Liver (tissue), 3 donors: ENCODE measurements at regions not wholly inside any gene's neighbourhood (a gene's known extent, or its start where the extent isn't known, plus 50 kb on each side); places are given as distances from the start of the nearest gene placed in this dataset.

Source experiments
- EGR1 ChIP-seq, 2 donors: IDR thresholded peaks; 2 replicates each; pipeline ENCODE4 v1.6.1; 2016 to 2018; ENCODE audit warnings: antibody characterized with exemption in 2 of 2, low read depth in 2 of 2
- FOXA1 ChIP-seq: IDR thresholded peaks from 2 replicates; pipeline ENCODE4 v1.6.1; 2016; ENCODE audit warnings: antibody characterized with exemption
- GABPA ChIP-seq, 2 donors: IDR thresholded peaks in 1 of 2; conservative IDR thresholded peaks in 1 of 2; 2 replicates each; pipeline ENCODE4 v1.6.1; 2016; ENCODE audit warnings: antibody characterized with exemption in 2 of 2, mild to moderate bottlenecking in 1 of 2, moderate library complexity in 1 of 2
- HNF4A ChIP-seq, 2 donors: conservative IDR thresholded peaks; 2 replicates each; pipeline ENCODE4 v1.6.1; 2016; ENCODE audit warnings: antibody characterized with exemption in 2 of 2, mild to moderate bottlenecking in 2 of 2
- RAD21 ChIP-seq, 2 donors: IDR thresholded peaks; 2 replicates each; pipeline ENCODE4 v1.6.1; 2016; ENCODE audit warnings: antibody characterized with exemption in 2 of 2, mild to moderate bottlenecking in 2 of 2
- SP1 ChIP-seq: IDR thresholded peaks from 2 replicates; pipeline ENCODE4 v1.6.1; 2018; ENCODE audit warnings: antibody characterized with exemption, mild to moderate bottlenecking
- TAF1 ChIP-seq: conservative IDR thresholded peaks from 2 replicates; pipeline ENCODE4 v1.6.1; 2016; ENCODE audit warnings: antibody characterized with exemption, mild to moderate bottlenecking
- TF ChIP-seq, protein P1 (sequence below): fragments of 150-350 bp; IDR thresholded peaks from 2 replicates; pipeline ENCODE4 v1.5.1; 2017; ENCODE audit warnings: improper control_type of control experiment, low read depth, low read length; ENCODE audit not compliant: missing input control
- TF ChIP-seq, protein P2 (sequence below): IDR thresholded peaks from 2 replicates; pipeline ENCODE4 v1.6.1; 2016; ENCODE audit warnings: antibody characterized with exemption, mild to moderate bottlenecking
- TF ChIP-seq, protein P3 (sequence below): IDR thresholded peaks from 2 replicates; pipeline ENCODE4 v1.6.1; 2016; ENCODE audit warnings: antibody characterized with exemption
- TF ChIP-seq, protein P4 (sequence below): IDR thresholded peaks from 2 replicates; pipeline ENCODE4 v1.6.1; 2016; ENCODE audit warnings: antibody characterized with exemption
- donor health status: healthy.
- donor health status: healthy.

DNA sequence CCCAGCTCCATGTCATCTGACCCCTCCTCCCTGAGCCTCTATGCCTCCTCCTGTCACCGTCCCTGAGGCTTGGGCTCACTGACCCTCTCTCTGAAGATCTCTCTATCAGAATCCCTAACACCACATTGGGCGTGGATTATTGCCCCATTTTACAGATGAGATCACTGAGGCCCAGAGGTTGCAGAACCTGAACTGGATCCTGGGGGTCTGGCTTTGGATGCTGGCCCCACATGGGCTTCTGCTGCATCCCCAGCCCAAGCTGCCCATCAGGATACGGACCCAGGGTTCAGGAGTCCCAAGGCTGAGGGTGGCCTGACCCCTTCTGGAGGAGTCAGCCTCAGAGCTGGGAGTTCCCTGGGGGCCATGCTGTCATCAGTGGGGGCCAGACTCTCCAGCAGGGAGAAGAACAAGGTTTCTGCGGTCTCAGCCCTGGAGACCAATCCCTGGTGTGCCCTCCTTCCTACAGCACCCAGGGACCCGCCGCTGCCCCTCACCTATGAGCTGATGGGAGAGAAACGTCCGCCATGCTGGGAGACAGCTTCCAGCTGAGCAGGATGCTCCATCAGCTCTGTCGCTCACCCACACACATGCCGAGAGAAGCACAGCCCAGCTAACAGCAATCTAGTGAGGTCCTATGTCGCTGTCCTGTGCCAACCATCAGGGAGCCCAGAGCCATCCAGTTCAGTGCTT, 273.1 kb downstream of the UACA start:
- TF ChIP-seq, protein P1, sequence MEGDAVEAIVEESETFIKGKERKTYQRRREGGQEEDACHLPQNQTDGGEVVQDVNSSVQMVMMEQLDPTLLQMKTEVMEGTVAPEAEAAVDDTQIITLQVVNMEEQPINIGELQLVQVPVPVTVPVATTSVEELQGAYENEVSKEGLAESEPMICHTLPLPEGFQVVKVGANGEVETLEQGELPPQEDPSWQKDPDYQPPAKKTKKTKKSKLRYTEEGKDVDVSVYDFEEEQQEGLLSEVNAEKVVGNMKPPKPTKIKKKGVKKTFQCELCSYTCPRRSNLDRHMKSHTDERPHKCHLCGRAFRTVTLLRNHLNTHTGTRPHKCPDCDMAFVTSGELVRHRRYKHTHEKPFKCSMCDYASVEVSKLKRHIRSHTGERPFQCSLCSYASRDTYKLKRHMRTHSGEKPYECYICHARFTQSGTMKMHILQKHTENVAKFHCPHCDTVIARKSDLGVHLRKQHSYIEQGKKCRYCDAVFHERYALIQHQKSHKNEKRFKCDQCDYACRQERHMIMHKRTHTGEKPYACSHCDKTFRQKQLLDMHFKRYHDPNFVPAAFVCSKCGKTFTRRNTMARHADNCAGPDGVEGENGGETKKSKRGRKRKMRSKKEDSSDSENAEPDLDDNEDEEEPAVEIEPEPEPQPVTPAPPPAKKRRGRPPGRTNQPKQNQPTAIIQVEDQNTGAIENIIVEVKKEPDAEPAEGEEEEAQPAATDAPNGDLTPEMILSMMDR, result no peak
- TF ChIP-seq SP1 (no peak), EGR1 (IDR thresholded peaks at IDR 0.05; ENCODE audit: low read depth in 2 of 2) (no peak), HNF4A (conservative IDR thresholded peaks at IDR 0.05) (no peak), GABPA (IDR thresholded peaks at IDR 0.05 in 1 of 2, conservative IDR thresholded peaks at IDR 0.05 in 1 of 2) (no peak), TAF1 (no peak), RAD21 (IDR thresholded peaks at IDR 0.05) (no peak), FOXA1 (no peak)
- TF ChIP-seq, protein P2, sequence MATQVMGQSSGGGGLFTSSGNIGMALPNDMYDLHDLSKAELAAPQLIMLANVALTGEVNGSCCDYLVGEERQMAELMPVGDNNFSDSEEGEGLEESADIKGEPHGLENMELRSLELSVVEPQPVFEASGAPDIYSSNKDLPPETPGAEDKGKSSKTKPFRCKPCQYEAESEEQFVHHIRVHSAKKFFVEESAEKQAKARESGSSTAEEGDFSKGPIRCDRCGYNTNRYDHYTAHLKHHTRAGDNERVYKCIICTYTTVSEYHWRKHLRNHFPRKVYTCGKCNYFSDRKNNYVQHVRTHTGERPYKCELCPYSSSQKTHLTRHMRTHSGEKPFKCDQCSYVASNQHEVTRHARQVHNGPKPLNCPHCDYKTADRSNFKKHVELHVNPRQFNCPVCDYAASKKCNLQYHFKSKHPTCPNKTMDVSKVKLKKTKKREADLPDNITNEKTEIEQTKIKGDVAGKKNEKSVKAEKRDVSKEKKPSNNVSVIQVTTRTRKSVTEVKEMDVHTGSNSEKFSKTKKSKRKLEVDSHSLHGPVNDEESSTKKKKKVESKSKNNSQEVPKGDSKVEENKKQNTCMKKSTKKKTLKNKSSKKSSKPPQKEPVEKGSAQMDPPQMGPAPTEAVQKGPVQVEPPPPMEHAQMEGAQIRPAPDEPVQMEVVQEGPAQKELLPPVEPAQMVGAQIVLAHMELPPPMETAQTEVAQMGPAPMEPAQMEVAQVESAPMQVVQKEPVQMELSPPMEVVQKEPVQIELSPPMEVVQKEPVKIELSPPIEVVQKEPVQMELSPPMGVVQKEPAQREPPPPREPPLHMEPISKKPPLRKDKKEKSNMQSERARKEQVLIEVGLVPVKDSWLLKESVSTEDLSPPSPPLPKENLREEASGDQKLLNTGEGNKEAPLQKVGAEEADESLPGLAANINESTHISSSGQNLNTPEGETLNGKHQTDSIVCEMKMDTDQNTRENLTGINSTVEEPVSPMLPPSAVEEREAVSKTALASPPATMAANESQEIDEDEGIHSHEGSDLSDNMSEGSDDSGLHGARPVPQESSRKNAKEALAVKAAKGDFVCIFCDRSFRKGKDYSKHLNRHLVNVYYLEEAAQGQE, result no peak
- TF ChIP-seq, protein P3, sequence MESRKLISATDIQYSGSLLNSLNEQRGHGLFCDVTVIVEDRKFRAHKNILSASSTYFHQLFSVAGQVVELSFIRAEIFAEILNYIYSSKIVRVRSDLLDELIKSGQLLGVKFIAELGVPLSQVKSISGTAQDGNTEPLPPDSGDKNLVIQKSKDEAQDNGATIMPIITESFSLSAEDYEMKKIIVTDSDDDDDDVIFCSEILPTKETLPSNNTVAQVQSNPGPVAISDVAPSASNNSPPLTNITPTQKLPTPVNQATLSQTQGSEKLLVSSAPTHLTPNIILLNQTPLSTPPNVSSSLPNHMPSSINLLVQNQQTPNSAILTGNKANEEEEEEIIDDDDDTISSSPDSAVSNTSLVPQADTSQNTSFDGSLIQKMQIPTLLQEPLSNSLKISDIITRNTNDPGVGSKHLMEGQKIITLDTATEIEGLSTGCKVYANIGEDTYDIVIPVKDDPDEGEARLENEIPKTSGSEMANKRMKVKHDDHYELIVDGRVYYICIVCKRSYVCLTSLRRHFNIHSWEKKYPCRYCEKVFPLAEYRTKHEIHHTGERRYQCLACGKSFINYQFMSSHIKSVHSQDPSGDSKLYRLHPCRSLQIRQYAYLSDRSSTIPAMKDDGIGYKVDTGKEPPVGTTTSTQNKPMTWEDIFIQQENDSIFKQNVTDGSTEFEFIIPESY, result no peak
- TF ChIP-seq, protein P4, sequence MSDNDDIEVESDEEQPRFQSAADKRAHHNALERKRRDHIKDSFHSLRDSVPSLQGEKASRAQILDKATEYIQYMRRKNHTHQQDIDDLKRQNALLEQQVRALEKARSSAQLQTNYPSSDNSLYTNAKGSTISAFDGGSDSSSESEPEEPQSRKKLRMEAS, result no peak
